ENCODE measurements at regions not wholly inside any gene's neighbourhood (a gene's known extent, or its start where the extent isn't known, plus 50 kb on each side); places are given as distances from the start of the nearest gene placed in this dataset.

DNA sequence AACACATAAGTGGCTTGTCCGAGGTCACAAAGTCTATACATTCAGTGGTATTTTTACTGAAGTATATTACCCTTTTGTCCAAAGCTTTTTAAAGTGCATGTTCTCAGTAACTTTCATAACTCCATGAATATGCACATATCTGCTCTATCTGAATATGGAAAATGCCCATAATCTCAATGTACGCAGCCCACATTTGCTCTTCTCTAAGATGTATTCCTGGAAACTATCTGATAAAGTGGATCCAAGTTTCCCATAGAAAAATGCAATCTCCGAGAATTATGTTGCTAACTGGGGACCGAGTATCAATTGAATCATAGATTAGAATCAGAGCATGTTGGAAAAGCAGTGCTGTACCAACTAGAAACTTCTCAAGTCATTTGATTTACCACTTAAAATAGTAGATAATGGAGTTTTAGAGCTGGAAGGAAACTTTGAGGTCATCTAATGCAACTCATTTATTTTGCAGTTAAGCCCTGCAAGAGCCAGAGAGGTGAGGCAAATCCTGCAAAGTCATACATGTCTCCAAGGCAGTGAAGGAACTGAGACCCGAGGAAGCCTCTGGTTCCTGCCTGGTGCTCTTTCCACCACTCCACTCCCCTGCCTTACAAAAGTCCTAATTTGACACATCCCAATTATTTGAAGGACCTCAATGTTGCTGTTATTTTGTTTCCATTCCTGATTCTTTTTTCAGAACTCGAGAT, 69.4 kb downstream of the CYCS start:
- Histone ChIP-seq H3K9me2 (ENCODE audit: insufficient read depth, low read length) (no peaks in the 10 kb centered on the region), H3K4me1 (ENCODE audit: insufficient read depth, low read length, poor library complexity, severe bottlenecking) (peaks cover 5% of the 10 kb centered on the region), H4K20me1 (ENCODE audit: insufficient read depth, low read length) (no peaks in the 10 kb centered on the region), H3K79me2 (ENCODE audit: insufficient read depth, low read depth, low read length) (no peaks in the 10 kb centered on the region), H3K9me3 (ENCODE audit: low read length) (peaks cover 5% of the 10 kb centered on the region; the same call in 1 of the 2 replicates), H3K36me3 (ENCODE audit: insufficient read depth, low read length) (no peaks in the 10 kb centered on the region), H3K4me3 (ENCODE audit: low read depth, low read length, poor library complexity, severe bottlenecking) (no peak overlapping the region), H3K27ac (ENCODE audit: low read depth, low read length, poor library complexity, severe bottlenecking) (no peak overlapping the region), H2AFZ (ENCODE audit: low read length) (no peak overlapping the region), H3K4me2 (ENCODE audit: low read length) (no peak overlapping the region)
- ChIA-PET POLR2A (no interaction called here), CTCF (ENCODE audit: unreplicated experiment) (no interaction called here)
- no TSS peak for BruUV-seq (replicated peaks)
- intact Hi-C loops (cut with micrococcal nuclease; ENCODE audit: unreplicated experiment): no loop called here
- no peak for DNase-seq (ENCODE audit: low spot score)
- TF ChIP-seq EZH2phosphoT487 (IDR thresholded peaks at IDR 0.05; ENCODE audit: borderline replicate concordance, low read depth, low read length): no peak
- TF ChIP-seq, protein P1, sequence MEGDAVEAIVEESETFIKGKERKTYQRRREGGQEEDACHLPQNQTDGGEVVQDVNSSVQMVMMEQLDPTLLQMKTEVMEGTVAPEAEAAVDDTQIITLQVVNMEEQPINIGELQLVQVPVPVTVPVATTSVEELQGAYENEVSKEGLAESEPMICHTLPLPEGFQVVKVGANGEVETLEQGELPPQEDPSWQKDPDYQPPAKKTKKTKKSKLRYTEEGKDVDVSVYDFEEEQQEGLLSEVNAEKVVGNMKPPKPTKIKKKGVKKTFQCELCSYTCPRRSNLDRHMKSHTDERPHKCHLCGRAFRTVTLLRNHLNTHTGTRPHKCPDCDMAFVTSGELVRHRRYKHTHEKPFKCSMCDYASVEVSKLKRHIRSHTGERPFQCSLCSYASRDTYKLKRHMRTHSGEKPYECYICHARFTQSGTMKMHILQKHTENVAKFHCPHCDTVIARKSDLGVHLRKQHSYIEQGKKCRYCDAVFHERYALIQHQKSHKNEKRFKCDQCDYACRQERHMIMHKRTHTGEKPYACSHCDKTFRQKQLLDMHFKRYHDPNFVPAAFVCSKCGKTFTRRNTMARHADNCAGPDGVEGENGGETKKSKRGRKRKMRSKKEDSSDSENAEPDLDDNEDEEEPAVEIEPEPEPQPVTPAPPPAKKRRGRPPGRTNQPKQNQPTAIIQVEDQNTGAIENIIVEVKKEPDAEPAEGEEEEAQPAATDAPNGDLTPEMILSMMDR (conservative IDR thresholded peaks at IDR 0.05; ENCODE audit: low read length): no peak

DNA sequence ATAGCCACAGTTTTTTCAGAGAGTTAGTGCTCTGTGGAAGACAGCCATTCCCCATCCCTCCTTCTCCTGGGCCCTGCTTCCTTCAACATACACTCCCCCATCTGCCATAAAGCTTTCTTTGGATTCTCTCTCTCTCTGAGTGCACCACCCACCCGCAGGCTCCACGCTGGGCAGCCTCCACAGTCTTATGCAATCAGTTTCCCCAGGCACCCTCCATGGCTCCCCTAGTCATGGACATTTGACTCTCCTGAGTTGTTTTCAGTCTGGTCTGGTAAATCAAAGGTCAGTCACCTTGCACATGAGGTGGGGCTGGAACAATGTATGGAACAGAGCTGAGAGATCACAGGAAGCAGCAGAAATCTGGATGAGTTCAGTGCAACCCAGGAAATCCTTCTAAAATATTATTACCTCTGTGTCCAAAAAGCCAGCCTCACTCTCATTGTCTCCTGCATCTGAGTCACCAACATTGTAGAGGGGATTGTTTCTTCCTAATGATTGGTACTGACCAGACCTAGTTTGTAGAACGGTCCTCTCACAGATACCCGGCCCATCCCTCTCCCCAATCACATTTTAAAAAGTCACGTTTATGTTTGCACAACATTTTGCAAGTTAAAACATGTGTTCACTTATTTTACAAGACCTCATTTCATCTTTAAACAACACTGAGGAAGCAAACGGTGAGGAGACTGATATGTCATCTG, 70.1 kb downstream of the CYCS start:
- no peaks in the 10 kb centered on the region for H3K79me2 ChIP-seq (ENCODE audit: insufficient read depth, low read depth, low read length)
- CTCF ChIA-PET (ENCODE audit: unreplicated experiment): no interaction called here
- no TSS peak for BruUV-seq (replicated peaks)
- H3K9me3 ChIP-seq (ENCODE audit: low read length): peaks cover 5% of the 10 kb centered on the region; the same call in 1 of the 2 replicates
- no peak overlapping the region for H3K27ac ChIP-seq (ENCODE audit: low read depth, low read length, poor library complexity, severe bottlenecking)
- no peak overlapping the region for H2AFZ ChIP-seq (ENCODE audit: low read length)
- H3K4me2 ChIP-seq (ENCODE audit: low read length): no peak overlapping the region
- DNase-seq (ENCODE audit: low spot score): no peak
- intact Hi-C loops (cut with micrococcal nuclease; ENCODE audit: unreplicated experiment): no loop called here
- no peaks in the 10 kb centered on the region for H4K20me1 ChIP-seq (ENCODE audit: insufficient read depth, low read length)
- H3K4me1 ChIP-seq (ENCODE audit: insufficient read depth, low read length, poor library complexity, severe bottlenecking): peaks cover 5% of the 10 kb centered on the region
- no peak overlapping the region for H3K4me3 ChIP-seq (ENCODE audit: low read depth, low read length, poor library complexity, severe bottlenecking)
- TF ChIP-seq EZH2phosphoT487 (IDR thresholded peaks at IDR 0.05; ENCODE audit: borderline replicate concordance, low read depth, low read length): no peak
- TF ChIP-seq, protein P1 (conservative IDR thresholded peaks at IDR 0.05; ENCODE audit: low read length): no peak
- POLR2A ChIA-PET: no interaction called here
- no peaks in the 10 kb centered on the region for H3K9me2 ChIP-seq (ENCODE audit: insufficient read depth, low read length)
- no peaks in the 10 kb centered on the region for H3K36me3 ChIP-seq (ENCODE audit: insufficient read depth, low read length)

DNA sequence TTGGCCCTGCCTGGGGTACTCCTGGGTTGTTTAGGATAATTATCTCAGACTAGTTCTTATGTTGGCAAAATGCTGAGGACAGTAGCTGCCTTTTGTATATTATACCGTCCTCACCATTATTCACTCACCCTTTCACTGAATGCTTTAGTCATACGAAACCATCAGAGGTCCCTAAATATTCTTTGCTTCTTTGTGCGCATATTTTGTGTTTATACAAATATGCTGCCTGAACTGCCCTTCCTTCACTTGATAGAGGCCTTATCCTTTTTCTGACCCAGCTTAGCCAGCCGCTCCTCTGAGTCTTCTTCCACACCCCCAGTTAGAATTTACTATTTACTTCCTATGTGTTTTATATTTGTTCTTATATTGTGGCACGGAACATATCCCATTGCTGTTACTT, 70.2 kb upstream of the OSBPL3 start:
- H3K4me2 ChIP-seq (ENCODE audit: low read length): no peak overlapping the region
- H4K20me1 ChIP-seq (ENCODE audit: insufficient read depth, low read length): no peaks in the 10 kb centered on the region
- H3K79me2 ChIP-seq (ENCODE audit: insufficient read depth, low read depth, low read length): no peaks in the 10 kb centered on the region
- no peaks in the 10 kb centered on the region for H3K9me2 ChIP-seq (ENCODE audit: insufficient read depth, low read length)
- CTCF ChIA-PET (ENCODE audit: unreplicated experiment): no interaction called here
- no peak for DNase-seq (ENCODE audit: low spot score)
- no peak overlapping the region for H3K4me3 ChIP-seq (ENCODE audit: low read depth, low read length, poor library complexity, severe bottlenecking)
- intact Hi-C loops (cut with micrococcal nuclease; ENCODE audit: unreplicated experiment): no loop called here
- no peaks in the 10 kb centered on the region for H3K36me3 ChIP-seq (ENCODE audit: insufficient read depth, low read length)
- H3K4me1 ChIP-seq (ENCODE audit: insufficient read depth, low read length, poor library complexity, severe bottlenecking): no peaks in the 10 kb centered on the region
- POLR2A ChIA-PET: interaction anchor here (1.2 kb wide), 1 partner anchor 12 kb away, joined by 4 read pairs; no protein-coding TSS in a partner anchor
- no peaks in the 10 kb centered on the region for H3K9me3 ChIP-seq (ENCODE audit: low read length)
- no peak overlapping the region for H2AFZ ChIP-seq (ENCODE audit: low read length)
- no peak overlapping the region for H3K27ac ChIP-seq (ENCODE audit: low read depth, low read length, poor library complexity, severe bottlenecking)
- BruUV-seq (replicated peaks): no TSS peak
- TF ChIP-seq EZH2phosphoT487 (IDR thresholded peaks at IDR 0.05; ENCODE audit: borderline replicate concordance, low read depth, low read length): no peak
- TF ChIP-seq, protein P1 (conservative IDR thresholded peaks at IDR 0.05; ENCODE audit: low read length): no peak

Data from OCI-LY7 (cell line).